GF-D8 (cell line): ENCODE measurements at regions not wholly inside any gene's neighbourhood (a gene's known extent, or its start where the extent isn't known, plus 50 kb on each side); places are given as distances from the start of the nearest gene placed in this dataset.
"Not testable (repeated sequence)": the region's sequence is repeated elsewhere in the genome, so short reads cannot be mapped to it uniquely, and the experiment has no call there.

ENCODE experiments used
- DNase-seq: peaks from one replicate; lab custom pipeline; 2025; lab: John Stamatoyannopoulos, UW

DNA sequence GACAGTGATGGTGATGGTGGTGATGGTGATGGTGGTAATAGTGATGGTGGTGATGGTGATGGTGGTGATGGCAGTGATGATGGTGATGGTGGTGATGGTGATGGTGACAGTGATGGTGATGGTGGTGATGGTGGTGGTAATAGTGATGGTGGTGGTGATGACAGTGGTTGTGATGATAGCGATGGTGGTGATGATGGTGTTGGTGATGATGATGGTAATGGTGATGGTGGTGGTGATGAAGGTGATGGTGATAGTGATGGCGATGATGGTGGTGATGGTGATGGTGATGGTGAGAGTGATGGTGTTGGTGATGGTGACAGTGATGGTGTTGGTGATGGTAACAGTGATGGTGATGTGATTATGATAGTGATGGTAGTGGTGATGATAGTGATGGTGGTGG, 94.3 kb downstream of the ASB1 start:
- DNase-seq, result no peak

DNA sequence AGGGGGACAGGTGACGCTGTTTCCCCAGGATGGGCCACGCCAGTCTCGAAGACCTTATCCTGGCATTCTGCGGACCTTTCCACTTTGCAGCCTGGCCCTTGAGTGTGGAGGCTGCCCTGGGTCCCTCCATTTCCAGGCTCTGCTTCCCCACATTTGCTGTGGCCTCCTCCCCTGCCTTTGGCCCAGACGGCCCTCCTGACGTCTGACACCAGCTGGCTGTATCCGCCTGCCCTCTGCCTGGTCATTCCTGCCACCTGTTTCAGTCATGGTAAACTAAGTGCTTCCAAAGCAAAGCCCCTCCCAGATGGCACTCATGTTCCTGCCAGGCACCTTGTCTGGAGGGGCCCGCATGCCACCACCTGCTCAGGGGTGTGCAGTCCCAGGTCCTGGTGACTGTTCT, 95.1 kb downstream of the ASB1 start:
- DNase-seq, result no peak

DNA sequence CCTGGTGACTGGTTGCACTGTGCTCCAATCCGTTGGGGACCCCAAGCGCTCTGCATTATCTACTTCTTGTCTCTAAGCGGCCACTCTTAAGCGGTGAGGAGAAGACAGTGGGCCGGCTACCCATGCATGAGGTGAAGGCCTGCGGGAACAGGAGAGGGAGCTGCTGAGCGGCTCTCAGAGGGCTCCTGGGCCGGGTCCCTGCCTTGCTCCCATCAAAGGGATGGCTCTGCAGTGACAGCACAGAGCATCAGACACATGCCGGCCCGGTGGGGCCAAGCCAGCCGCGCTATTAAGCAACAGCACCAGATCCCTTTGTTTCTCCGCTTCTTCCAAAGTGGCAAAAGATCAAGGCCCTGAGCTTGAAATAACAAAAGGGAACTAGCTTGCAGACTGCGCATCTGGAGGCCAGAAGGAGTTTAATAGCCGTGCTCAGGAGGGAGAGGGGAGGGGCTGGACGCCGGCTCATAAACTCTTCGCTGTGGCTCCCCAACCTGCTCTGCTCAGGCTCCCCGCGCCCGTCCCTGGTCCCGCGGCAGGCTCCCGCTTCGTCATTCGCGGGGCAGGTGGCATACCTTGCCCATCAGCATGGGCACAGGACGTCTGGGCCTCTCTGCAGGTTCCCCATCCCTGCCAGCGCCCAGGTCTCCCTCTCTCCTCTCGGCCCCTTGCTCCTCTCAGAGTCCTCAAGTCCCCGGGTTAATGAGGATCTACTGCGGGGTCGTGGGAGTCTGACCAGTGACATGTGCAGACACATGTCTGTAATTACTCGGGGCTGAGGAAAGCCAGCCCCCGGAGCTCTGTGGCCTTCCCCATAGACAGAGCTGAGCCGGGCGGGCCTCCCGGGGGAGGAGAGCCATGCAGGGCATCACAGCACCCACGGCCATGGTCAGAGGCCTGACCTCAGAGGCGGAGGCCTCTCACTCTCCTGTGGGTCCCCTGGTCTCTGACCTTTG, 96.7 kb downstream of the ASB1 start:
- no peak for DNase-seq

DNA sequence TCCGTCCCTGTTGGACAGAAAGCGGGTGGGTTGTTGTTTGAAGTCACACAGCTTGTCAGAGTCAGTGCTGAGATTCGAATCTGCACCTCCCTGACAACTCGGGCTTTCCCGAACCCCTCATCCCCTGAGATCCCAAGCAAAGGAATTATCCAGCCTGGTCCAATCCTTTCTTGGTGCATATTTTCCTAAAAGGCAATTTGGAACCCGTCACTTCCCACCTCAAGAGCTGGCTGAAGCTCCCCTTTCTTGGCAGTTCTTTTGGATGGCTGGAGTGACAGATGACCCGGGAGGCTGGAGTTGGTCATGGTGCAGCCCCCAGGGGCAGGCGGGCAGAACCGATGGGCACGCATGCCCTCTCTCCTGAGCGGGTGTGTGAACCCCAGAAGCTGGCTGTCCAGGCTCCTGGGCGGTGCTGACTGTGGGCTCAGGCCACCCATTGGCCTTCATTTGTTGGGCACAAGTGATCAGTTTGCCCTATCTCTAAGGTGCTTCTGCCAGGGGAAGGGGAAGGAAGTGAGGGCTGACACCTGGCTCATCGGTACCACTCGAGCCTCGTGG, 97.8 kb downstream of the ASB1 start:
- no peak for DNase-seq

DNA sequence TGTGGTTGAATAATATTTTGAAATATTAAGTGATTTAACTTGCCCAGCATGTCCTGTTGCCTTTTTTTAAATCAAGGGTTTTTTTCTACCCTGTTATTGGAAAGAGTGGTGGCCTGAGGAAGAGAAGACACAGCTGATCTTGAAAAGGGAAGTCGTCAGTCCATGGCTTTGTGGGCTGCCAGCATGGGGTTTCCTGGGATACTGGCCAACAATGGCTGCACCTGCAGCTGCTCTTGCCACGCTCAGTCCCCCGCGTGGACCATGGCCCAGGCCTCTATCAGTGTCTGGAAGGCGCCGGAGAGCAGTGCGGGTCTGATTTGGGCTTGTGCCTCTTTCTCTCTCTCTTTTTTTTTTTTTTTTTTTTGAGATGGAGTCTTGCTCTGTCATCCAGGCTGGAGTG, 99.3 kb downstream of the ASB1 start:
- peak; percentile 23 for DNase-seq

DNA sequence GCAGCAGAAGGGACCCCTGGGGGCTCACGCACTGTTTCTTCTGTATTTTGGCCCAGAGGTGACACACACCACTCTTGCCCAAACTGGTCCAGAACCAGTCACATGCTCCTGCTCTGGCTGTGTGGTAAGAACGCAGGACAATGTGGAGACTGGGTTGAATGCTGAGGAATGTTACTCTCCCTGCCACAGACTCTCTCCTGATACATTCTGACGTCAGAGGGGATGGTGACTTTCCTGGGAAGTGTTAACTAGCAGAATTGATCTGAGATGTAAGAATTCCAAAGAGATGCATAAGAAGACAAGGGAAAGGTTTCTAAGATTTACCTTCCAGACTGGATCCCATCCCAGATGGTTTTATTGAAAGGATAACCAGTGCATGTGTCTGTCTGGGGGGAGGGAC, 100.8 kb downstream of the ASB1 start:
- DNase-seq, result no peak

DNA sequence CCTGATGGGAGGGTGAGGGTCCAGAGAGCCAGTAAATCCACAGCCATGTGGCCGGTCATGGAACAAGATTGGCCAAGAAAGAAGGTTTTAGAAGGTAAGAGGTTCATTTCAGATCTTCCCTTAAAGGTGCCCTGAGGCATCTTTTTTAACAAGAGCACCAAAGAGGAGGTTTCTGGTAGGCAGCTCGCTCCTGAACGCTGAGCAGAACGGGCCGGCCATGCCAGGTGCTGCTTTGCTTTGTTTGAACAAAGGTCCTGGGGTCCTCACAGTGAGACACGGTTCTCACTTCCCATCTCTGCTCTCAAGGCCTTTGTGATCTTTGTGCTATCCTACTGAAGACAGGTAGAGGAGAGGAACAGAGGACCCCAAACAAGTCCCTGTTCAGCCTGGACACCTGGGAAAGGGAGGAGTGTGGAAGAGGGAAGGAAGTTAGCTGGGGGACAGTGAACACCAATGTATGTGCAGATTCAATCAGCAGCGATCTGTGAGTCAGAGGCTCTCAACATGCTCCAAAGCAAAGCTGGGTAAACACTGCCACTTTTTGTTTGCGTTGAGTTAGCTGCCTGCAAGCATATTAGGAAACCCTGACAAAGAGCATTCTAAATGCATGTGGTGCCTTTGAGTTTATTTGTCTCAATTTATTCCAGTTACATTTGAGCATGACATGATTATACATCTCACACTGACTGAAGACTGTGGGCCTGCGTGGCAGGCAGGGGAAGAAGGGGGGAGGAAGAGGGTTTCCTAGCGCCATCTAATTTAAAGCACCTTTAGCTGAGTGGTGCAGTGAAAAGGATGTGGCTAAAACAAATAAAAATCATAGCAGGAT, 102.4 kb downstream of the ASB1 start:
- no peak for DNase-seq

DNA sequence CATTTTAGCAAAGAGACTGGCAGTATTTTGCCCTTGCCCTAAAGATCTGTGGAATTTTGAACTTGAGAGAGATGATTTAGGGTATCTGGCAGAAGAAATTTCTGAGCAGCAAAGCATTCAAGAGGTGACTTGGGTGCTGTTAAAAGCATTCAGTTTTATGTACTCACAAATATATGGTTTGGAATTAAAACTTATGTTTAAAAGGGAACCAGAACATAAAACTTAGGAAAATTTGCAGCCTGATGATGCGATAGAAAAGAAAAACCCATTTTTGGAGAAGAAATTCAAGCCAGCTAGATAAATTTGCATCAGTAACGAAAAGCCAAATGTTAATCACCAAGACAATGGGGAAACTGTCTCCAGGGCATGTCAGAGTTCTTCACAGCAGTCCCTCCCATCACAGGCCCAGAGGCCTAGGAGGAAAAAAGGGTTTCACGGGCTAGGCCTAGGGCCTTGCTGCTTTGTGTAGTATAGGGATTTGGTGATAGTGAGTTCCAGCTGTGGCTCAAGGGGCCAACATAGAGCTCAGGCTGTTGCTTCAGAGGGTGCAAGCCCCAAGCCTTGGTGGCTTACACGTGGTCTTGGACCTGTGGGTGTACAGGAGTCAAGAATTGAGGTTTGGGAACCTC, 104.4 kb downstream of the ASB1 start:
- DNase-seq, result not testable (repeated sequence)

DNA sequence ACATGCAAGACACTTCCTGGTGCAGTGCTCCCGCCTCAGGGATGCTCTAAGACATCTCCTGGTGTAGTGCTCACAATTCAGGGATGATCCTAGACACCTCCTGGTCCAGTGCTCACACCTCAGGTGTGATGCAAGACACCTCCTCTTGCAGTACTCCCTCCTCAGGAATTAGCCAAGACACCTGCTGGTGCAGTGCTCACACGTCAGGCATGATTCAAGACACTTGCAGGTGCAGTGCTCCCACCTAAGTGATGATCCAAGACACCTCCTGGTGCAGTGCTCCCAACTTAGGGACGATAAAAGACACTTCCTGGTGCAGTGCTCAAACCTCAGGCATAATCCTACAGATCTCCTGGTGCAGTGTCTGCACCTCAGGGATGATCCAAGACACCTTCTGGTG, 117.0 kb downstream of the ASB1 start:
- DNase-seq, result not testable (repeated sequence)

DNA sequence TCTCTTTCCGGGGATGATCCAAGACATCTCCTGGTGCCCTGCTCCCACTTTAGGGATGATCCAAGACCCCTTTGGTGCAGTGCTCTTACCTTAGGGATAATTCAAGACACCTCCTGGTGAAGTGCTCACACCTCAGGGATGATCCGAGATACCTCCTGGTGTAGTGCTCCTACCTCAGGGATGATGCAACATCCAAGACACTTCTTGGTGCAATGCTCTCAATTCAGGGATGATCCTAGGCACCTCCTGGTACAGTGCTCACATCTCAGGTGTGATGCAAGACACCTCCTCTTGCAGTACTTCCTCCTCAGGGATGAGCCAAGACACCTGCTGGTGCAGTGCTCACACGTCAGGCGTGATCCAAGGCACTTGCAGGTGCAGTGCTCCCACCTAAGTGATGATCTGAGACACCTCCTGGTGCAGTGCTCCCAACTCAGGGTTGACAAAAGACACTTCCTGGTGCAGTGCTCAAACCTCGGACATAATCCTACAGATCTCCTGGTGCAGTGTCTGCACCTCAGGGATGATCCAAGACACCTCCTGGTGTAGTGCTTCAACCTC, 122.3 kb downstream of the ASB1 start:
- no peak for DNase-seq

DNA sequence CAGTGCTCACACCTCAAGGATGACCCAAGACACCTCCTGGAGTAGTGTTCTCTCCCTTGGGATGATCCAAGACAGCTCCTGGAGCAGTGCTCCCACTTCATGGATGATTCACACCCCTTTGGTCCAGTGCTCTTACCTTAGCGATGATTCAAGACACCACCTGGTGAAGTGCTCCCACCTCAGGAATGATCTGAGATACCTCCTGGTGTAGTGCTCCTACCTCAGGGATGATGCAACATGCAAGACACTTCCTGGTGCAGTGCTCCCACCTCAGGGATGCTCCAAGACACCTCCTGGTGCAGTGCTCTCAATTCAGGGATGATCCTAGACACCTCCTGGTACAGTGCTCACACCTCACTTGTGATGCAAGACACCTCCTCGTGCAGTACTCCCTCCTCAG, 123.1 kb downstream of the ASB1 start:
- no peak for DNase-seq

DNA sequence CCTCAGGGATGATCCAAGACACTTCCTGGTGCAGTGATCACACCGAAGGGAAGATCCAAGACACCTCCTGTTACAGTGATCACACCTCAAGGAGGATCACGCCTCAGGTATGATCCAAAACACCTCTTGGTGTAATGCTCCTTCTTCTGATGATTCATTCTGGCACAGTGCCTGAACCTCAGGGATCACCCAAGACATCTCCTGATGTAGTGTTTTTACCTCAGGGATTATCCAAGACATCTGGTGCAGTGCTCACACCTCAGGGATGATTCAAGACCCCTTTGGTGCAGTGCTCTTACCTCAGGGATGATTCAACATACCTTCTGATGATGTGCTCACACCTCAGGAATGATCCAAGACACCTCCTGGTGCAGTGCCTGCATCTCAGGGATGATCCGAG, 124.4 kb downstream of the ASB1 start:
- no peak for DNase-seq

DNA sequence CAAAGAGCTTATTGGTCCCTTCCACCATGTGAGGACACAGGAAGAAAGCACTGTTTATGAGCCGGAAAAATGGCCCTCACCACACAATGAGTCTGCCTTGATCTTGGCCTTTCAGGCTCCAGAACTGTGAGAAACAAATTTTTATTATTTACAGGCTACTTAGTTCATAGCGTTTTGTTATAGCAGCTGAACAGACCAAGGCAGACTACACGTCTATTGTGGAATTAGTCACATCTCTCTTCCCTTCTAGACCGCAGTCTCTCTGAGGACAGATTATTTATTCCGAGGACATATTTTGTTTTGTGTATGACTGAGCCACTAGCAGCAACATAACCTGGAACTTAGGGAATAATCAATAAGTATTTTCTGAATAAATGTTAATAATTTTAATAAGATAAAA, 125.5 kb downstream of the ASB1 start:
- no peak for DNase-seq

DNA sequence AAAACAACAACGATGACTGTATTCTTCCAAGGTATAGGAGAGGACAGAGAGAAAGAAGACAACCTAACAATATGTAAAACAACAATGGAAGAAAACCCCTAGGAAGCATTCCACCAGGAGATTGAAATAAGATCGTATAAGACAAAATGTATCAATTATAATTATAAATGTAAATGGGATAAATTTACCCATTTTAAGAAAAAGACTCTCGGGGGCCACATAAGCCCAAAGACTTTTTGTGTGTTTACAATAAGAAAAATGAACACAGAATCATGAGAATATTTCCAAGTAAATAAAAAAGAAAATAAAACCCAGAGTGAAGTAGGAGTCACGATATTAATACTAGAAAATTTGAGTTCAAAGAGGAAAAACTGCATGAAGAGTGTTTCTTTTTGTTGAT, 126.4 kb downstream of the ASB1 start:
- DNase-seq, result no peak

DNA sequence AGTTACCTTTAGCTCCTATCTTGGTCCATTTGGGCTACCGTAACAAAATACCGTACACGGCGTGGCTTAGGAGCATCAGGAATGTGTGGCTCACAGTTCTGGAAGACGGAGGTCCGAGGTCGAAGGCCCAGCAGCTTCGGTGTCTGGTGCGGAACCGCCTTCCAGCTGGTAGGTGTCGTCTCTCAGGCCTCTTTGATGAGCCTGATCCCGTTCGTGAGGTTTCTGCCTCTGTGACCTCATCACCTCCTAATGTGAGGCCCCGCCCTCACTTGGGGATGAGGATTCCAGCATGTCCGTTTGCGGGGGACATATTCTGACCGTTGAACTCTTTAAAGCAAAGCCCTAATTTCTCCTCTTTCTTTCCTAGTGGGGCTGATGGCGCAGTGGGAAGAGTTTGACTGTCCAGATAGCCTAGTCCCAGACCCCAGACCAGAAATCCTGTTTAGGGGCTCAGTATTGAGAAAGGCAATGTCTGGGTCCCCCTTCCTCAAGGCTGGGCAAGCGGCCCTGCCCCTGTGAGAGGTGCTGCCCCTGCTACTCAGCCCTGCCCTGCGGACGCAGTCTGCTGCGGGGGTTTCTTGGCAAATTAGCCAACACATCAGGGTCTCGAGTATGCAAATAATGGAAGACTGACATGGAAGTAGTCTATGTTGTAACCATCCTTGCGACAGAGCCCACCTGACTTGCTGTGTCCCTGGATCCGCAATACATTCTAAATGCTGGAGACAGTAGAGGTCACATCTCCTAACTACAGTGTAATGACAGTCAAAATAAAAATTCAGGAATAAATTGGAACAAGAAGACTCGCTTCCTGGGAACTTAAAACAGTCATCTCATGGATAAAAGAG, 128.0 kb downstream of the ASB1 start:
- no peak for DNase-seq

DNA sequence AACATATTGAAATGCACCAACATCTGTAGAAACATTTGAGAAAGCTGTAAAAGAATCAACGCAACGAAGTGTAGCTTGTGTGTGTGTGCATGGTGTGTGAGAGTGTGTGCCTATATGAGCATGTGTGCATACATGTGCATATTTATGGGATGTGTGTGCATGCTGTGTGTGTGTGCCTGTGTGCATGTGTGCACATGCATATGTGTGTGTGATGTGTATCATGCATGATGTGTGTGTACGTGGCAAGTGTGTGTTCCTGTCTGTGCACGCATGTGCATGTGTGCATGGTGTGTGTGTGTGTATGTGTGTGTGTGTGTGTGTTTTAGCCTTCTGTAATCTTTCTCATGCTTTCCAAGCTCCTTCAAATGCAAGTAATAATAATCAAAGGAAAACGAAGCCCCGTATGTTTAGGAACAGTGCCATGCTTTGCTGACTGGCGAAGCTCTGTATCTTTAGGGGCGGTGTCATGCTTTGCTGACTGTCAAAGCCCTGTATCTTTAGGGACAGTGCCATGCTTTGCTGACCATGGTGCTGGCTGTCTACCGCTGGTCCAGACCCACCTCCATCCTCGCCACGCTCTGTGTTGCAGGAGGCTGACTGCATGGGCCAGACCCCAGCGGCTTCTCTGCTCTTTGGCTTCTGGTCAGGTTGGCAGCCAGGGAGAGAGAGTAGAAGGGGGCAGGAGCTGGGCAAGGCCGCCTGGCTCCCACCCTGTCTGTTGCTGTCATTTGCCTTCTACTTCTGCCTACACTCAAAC, 129.2 kb downstream of the ASB1 start:
- DNase-seq, result no peak

DNA sequence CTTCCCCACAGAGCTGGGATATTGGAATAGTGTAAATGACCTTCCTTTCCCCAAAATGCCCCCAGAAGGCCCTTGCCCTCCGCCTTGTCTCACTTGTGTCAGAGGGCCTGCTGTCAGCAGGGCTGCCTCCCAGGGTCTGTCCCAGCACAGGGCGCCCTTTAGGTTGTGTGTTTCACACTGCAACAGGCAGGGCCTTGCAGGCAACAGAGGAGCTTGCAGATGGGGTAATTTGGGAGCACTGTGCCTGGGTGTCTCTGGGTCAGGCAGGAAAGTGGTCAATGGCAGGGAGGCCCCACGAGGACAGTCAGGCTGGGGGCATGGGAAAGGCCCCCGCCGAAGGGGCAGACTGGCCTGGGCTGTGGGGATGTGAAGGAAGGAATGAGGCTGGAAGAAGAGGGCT, 130.7 kb downstream of the ASB1 start:
- DNase-seq, result no peak

DNA sequence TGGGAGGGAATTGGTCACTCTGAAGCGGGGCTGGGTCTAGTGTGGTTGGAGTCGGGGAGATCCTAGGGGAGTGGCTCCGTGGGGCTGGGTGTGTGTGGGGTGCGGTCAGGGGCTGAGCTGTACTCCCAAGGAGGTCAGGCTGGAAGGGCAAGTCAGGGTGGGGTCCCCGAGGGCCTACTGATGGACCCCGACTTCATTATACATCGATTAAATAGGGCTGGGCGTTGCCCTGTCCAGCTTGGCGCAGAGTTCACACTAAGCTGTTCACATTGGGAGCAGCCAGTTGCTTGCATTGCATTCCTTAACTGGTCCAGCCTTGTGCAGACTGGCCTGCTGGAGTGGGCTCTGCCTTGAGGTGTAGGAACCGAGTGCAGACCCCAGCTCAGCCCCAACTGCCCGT, 131.2 kb downstream of the ASB1 start:
- DNase-seq, result no peak

DNA sequence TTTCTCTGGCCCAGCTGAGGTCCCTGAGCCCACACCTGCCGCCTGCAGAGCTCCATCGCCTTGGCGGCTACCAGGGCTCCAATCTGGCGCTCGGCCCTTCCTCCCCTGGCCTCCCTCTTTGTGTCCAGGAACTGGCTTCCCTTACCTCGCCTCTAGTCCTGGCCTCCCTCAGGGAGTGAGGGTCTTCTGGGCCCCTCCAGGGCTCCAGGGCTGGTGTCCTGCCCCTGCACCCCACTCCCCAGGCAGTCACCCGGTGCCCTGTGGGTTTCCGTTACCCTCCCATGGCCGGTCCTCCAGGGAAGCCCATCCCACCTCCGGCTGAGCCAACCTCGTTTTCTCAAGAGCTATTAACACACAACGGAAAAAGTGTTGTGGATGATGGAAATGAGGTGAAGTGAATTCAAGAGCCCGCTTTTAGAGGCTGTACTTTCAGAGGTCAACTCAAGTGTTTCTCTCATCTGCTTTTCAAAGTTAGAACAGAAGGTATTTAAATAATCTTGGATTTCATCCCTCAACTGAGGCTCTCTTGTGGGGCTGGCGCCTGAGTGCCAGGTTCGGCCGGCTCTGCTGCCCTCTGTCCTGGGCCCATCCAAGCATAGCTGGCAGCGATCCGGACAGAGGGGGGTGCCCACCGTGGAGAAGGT, 131.9 kb downstream of the ASB1 start:
- no peak for DNase-seq

DNA sequence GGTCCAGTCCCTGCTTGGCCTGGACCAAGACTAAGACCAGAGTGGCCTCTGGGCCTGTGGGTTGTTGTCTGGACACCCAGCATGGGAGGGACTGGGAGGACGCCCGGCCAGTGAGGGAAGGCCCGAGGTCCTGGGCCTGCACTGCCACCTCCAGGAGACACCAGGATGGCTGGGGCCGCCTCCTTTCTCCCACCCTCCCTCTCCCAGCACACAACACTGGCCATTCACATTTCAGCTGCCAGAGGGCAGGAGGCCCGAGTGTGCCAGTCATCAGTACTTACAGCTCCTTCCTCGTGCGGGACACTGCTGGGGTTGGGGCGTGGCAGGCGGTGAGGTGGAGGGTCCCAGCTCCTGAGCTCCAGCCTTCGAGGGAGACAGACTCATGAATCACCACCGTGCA, 133.5 kb downstream of the ASB1 start:
- no peak for DNase-seq
